Activated CD4-positive, alpha-beta memory T cell treated with anti-CD3 and anti-CD28 coated beads for 36 hours (primary cell): ENCODE measurements at regions not wholly inside any gene's neighbourhood (a gene's known extent, or its start where the extent isn't known, plus 50 kb on each side); places are given as distances from the start of the nearest gene placed in this dataset.

Experiments
- CTCF ChIA-PET: fragments of 350-600 bp; sonication (Branson Sonifier 250); formaldehyde crosslinking; loops from one replicate; lab custom pipeline; 2021; ENCODE audit warnings: antibody characterized with exemption, inconsistent platforms; lab: Charles Lee
- POLR2A ChIA-PET: fragments of 350-600 bp; sonication (Branson Sonifier 250); formaldehyde crosslinking; loops from one replicate; lab custom pipeline; 2021; ENCODE audit warnings: antibody characterized with exemption; lab: Charles Lee
- DNase-seq: peaks from one replicate; pipeline ENCODE4 v3.0.0-alpha.2; 2020
- H3K27ac Mint-ChIP-seq: one replicate; pipeline ENCODE4 v1.8.0; 2021; ENCODE audit warnings: mixed read lengths
- H3K27me3 Mint-ChIP-seq: one replicate; pipeline ENCODE4 v1.8.0; 2021; ENCODE audit warnings: mixed read lengths
- H3K36me3 Mint-ChIP-seq: one replicate; pipeline ENCODE4 v1.8.0; 2021; ENCODE audit warnings: mixed read lengths
- H3K4me1 Mint-ChIP-seq: one replicate; pipeline ENCODE4 v1.8.0; 2021; ENCODE audit warnings: low read depth, mixed read lengths
- H3K4me3 Mint-ChIP-seq: one replicate; pipeline ENCODE4 v1.8.0; 2021; ENCODE audit warnings: mild to moderate bottlenecking, mixed read lengths
- H3K9me3 Mint-ChIP-seq: one replicate; pipeline ENCODE4 v1.8.0; 2021; ENCODE audit warnings: mixed read lengths
- intact Hi-C: fragments of 100-400 bp; cut with micrococcal nuclease; formaldehyde crosslinking; loops from one replicate; pipeline ENCODE4 v1.15.1; 2023

- Mint-ChIP-seq H3K27me3 (peaks cover 14% of the 10 kb centered on the region), H3K9me3 (no peaks in the 10 kb centered on the region), H3K27ac (no peak overlapping the region), H3K36me3 (no peaks in the 10 kb centered on the region), H3K4me1 (no peaks in the 10 kb centered on the region), H3K4me3 (no peak overlapping the region)
- no peak for DNase-seq
- intact Hi-C loops, result no loop called here
- CTCF ChIA-PET, result interaction anchor here (0.6 kb wide), 1 partner anchor 227 kb away, joined by 4 read pairs; no protein-coding TSS in a partner anchor
- POLR2A ChIA-PET, result no interaction called here
Measured at GRCh38 chr11:119791047-119791446, 62.0 kb upstream of the NECTIN1 start.

- DNase-seq, result no peak
- no peaks in the 10 kb centered on the region for H3K4me1 Mint-ChIP-seq
- intact Hi-C loops, result no loop called here
- H3K4me3 Mint-ChIP-seq, result no peak overlapping the region
- peaks cover 14% of the 10 kb centered on the region for H3K27me3 Mint-ChIP-seq
- CTCF ChIA-PET, result interaction anchor here (0.6 kb wide), 1 partner anchor 227 kb away, joined by 4 read pairs; no protein-coding TSS in a partner anchor
- no peak overlapping the region for H3K27ac Mint-ChIP-seq
- H3K36me3 Mint-ChIP-seq, result no peaks in the 10 kb centered on the region
- POLR2A ChIA-PET, result no interaction called here
- H3K9me3 Mint-ChIP-seq, result no peaks in the 10 kb centered on the region
Measured at GRCh38 chr11:119790476-119790875, 61.5 kb upstream of the NECTIN1 start.

- DNase-seq, result no peak
- H3K27ac Mint-ChIP-seq, result no peak overlapping the region
- no peaks in the 10 kb centered on the region for H3K9me3 Mint-ChIP-seq
- ChIA-PET CTCF (no interaction called here), POLR2A (no interaction called here)
- no peak overlapping the region for H3K4me3 Mint-ChIP-seq
- H3K36me3 Mint-ChIP-seq, result no peaks in the 10 kb centered on the region
- H3K27me3 Mint-ChIP-seq, result peaks cover 10% of the 10 kb centered on the region
- H3K4me1 Mint-ChIP-seq, result no peaks in the 10 kb centered on the region
- intact Hi-C loops, result no loop called here
Measured at GRCh38 chr11:119789766-119790407, 60.9 kb upstream of the NECTIN1 start.

- no peak overlapping the region for H3K27ac Mint-ChIP-seq
- CTCF ChIA-PET, result no interaction called here
- no peak for DNase-seq
- intact Hi-C loops, result no loop called here
- H3K36me3 Mint-ChIP-seq, result no peaks in the 10 kb centered on the region
- POLR2A ChIA-PET, result no interaction called here
- H3K4me1 Mint-ChIP-seq, result no peaks in the 10 kb centered on the region
- no peaks in the 10 kb centered on the region for H3K9me3 Mint-ChIP-seq
- H3K4me3 Mint-ChIP-seq, result no peak overlapping the region
- H3K27me3 Mint-ChIP-seq, result peaks cover 10% of the 10 kb centered on the region
Measured at GRCh38 chr11:119788911-119789560, 60.0 kb upstream of the NECTIN1 start.

GRCh38 chr11:119788096-119788883, 59.3 kb upstream of the NECTIN1 start:
- Mint-ChIP-seq H3K9me3 (no peaks in the 10 kb centered on the region), H3K4me1 (no peaks in the 10 kb centered on the region), H3K4me3 (no peak overlapping the region), H3K27ac (no peak overlapping the region), H3K27me3 (peaks cover 12% of the 10 kb centered on the region), H3K36me3 (no peaks in the 10 kb centered on the region)
- ChIA-PET CTCF (no interaction called here), POLR2A (no interaction called here)
- intact Hi-C loops, result no loop called here
- DNase-seq, result no peak

- H3K27me3 Mint-ChIP-seq, result peaks cover 17% of the 10 kb centered on the region
- no peaks in the 10 kb centered on the region for H3K4me1 Mint-ChIP-seq
- no peak for DNase-seq
- H3K9me3 Mint-ChIP-seq, result no peaks in the 10 kb centered on the region
- CTCF ChIA-PET, result no interaction called here
- intact Hi-C loops, result no loop called here
- POLR2A ChIA-PET, result no interaction called here
- no peaks in the 10 kb centered on the region for H3K36me3 Mint-ChIP-seq
- H3K4me3 Mint-ChIP-seq, result no peak overlapping the region
- H3K27ac Mint-ChIP-seq, result no peak overlapping the region
Measured at GRCh38 chr11:119787074-119787461, 58.1 kb upstream of the NECTIN1 start.

- intact Hi-C loops, result no loop called here
- Mint-ChIP-seq H3K4me1 (no peaks in the 10 kb centered on the region), H3K27me3 (peaks cover 20% of the 10 kb centered on the region), H3K36me3 (no peaks in the 10 kb centered on the region), H3K9me3 (no peaks in the 10 kb centered on the region), H3K4me3 (no peak overlapping the region), H3K27ac (no peak overlapping the region)
- ChIA-PET POLR2A (no interaction called here), CTCF (no interaction called here)
- no peak for DNase-seq
Measured at GRCh38 chr11:119786431-119787073, 57.6 kb upstream of the NECTIN1 start.

GRCh38 chr11:119785131-119785530, 56.1 kb upstream of the NECTIN1 start:
- DNase-seq, result no peak
- H3K9me3 Mint-ChIP-seq, result no peaks in the 10 kb centered on the region
- ChIA-PET CTCF (no interaction called here), POLR2A (no interaction called here)
- intact Hi-C loops, result no loop called here
- H3K27me3 Mint-ChIP-seq, result peaks cover 18% of the 10 kb centered on the region
- H3K4me3 Mint-ChIP-seq, result no peak overlapping the region
- H3K27ac Mint-ChIP-seq, result no peak overlapping the region
- no peaks in the 10 kb centered on the region for H3K4me1 Mint-ChIP-seq
- no peaks in the 10 kb centered on the region for H3K36me3 Mint-ChIP-seq

- H3K4me3 Mint-ChIP-seq, result no peak overlapping the region
- no peaks in the 10 kb centered on the region for H3K9me3 Mint-ChIP-seq
- peaks cover 18% of the 10 kb centered on the region for H3K27me3 Mint-ChIP-seq
- POLR2A ChIA-PET, result no interaction called here
- DNase-seq, result no peak
- intact Hi-C loops, result no loop called here
- no peaks in the 10 kb centered on the region for H3K4me1 Mint-ChIP-seq
- no peaks in the 10 kb centered on the region for H3K36me3 Mint-ChIP-seq
- H3K27ac Mint-ChIP-seq, result no peak overlapping the region
- CTCF ChIA-PET, result no interaction called here
Measured at GRCh38 chr11:119784421-119784820, 55.4 kb upstream of the NECTIN1 start.

- Mint-ChIP-seq H3K4me3 (no peak overlapping the region), H3K4me1 (no peaks in the 10 kb centered on the region), H3K36me3 (no peaks in the 10 kb centered on the region), H3K9me3 (no peaks in the 10 kb centered on the region), H3K27me3 (peaks cover 18% of the 10 kb centered on the region), H3K27ac (no peak overlapping the region)
- DNase-seq, result no peak
- intact Hi-C loops, result no loop called here
- ChIA-PET POLR2A (no interaction called here), CTCF (no interaction called here)
Measured at GRCh38 chr11:119783466-119784400, 54.7 kb upstream of the NECTIN1 start.

- H3K27ac Mint-ChIP-seq, result no peak overlapping the region
- H3K36me3 Mint-ChIP-seq, result no peaks in the 10 kb centered on the region
- no peaks in the 10 kb centered on the region for H3K4me1 Mint-ChIP-seq
- no peak overlapping the region for H3K4me3 Mint-ChIP-seq
- POLR2A ChIA-PET, result no interaction called here
- DNase-seq, result no peak
- CTCF ChIA-PET, result no interaction called here
- peaks cover 12% of the 10 kb centered on the region for H3K27me3 Mint-ChIP-seq
- intact Hi-C loops, result no loop called here
- H3K9me3 Mint-ChIP-seq, result no peaks in the 10 kb centered on the region
Measured at GRCh38 chr11:119782739-119783072, 53.7 kb upstream of the NECTIN1 start.
